ENCODE measurements at regions not wholly inside any gene's neighbourhood (a gene's known extent, or its start where the extent isn't known, plus 50 kb on each side); places are given as distances from the start of the nearest gene placed in this dataset.

DNA sequence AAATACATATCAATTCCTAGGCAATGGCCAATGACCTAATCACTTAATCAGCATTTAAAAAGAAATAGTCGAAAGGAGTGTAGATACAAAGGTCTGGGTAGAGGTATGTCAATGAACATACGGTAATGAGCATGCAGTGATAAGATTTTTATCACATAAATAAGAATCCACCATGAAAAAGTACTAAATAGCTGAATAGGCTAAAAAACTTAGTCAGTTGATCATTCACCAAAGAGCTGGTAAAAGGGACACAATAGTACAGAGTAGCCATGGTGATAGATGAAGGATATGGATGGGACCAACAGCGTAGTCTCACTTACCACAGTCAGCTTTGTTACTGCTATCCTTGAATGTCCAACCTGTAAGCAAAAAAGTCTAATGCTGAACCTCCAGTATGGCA is 1018.6 kb upstream of the EYS start:
- no peak for DNase-seq (ENCODE audit: extremely low read depth in 1 of 4, low spot score in 3 of 4)
- Histone ChIP-seq H2AFZ (ENCODE audit: low read depth, low read length) (no peak overlapping the region), H3K4me2 (ENCODE audit: insufficient read depth, low read length) (no peak overlapping the region), H3K79me2 (ENCODE audit: control insufficient read depth, insufficient read depth, low read length) (no peaks in the 10 kb centered on the region), H3K4me3 (no peak overlapping the region), H4K20me1 (replicated peaks; ENCODE audit: control insufficient read depth, insufficient read depth, low read length) (no peaks in the 10 kb centered on the region), H3K9ac (ENCODE audit: insufficient read depth in 1 of 2, low read depth in 2 of 2, low read length in 2 of 2) (no peak overlapping the region), H3K9me3 (replicated peaks; ENCODE audit: control insufficient read depth, insufficient read depth, low read depth, low read length) (no peaks in the 10 kb centered on the region), H3K9me1 (ENCODE audit: control insufficient read depth, insufficient read depth, low read length) (no peaks in the 10 kb centered on the region), H3K4me1 (replicated peaks in 1 of 2; ENCODE audit: control insufficient read depth in 2 of 2, insufficient read depth in 2 of 2, low read length in 2 of 2) (no peaks in the 10 kb centered on the region), H3K27ac (ENCODE audit: extremely low read depth, low read depth, low read length) (no peak overlapping the region), H3K36me3 (ENCODE audit: control insufficient read depth, insufficient read depth, low read length) (no peaks in the 10 kb centered on the region), H3K27me3 (ENCODE audit: control insufficient read depth in 2 of 2, insufficient read depth in 2 of 2, low read length in 2 of 2) (no peaks in the 10 kb centered on the region)
- FAIRE-seq: no peak
- 4% methylated on average over 3 of the region's 3 CpGs for WGBS (ENCODE audit: insufficient coverage, low coverage, missing lambda C conversion rate)
- POLR2A ChIA-PET: no interaction called here
- TF ChIP-seq HNRNPL (IDR thresholded peaks at IDR 0.05; ENCODE audit: low read depth, low read length): no peak
- 0 out of 2 replicates have a peak, but pooled peaks have one; percentile 7 for TF ChIP-seq ZNF316 (IDR thresholded peaks at IDR 0.05)
- TF ChIP-seq PHF21A (IDR thresholded peaks at IDR 0.05; ENCODE audit: borderline replicate concordance, low read depth): no peak
- in situ Hi-C loops (cut with MboI): no loop called here
- BruUV-seq (replicated peaks): no TSS peak
- intact Hi-C loops (cut with micrococcal nuclease): no loop called here
- CTCF ChIA-PET (ENCODE audit: low intra/inter-chr PET ratio): no interaction called here
- no peak for ATAC-seq

DNA sequence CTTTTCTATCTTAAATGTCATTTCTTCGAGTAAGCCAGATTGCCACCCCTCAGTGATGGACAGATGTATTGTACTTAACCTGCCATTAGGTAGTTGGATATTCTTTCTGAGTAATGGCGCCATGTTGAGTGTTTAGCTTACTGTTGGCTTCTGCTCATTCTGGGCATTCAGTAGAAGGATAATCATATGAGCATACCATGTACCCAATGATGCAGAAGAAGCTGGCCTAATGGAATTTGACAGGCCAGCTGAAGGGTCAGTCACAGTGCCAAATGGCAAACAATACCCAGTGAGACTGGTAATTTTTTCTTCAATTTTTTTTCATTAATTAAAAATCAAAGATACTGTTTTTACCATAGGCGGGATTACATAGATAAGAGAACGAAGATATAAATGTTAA is 1010.8 kb upstream of the EYS start:
- Histone ChIP-seq H3K27ac (ENCODE audit: extremely low read depth, low read depth, low read length) (no peak overlapping the region), H3K79me2 (ENCODE audit: control insufficient read depth, insufficient read depth, low read length) (no peaks in the 10 kb centered on the region), H3K9me1 (ENCODE audit: control insufficient read depth, insufficient read depth, low read length) (no peaks in the 10 kb centered on the region), H4K20me1 (replicated peaks; ENCODE audit: control insufficient read depth, insufficient read depth, low read length) (no peaks in the 10 kb centered on the region), H3K4me2 (ENCODE audit: insufficient read depth, low read length) (no peak overlapping the region), H3K4me3 (no peak overlapping the region), H3K9me3 (replicated peaks; ENCODE audit: control insufficient read depth, insufficient read depth, low read depth, low read length) (no peaks in the 10 kb centered on the region), H3K4me1 (replicated peaks in 1 of 2; ENCODE audit: control insufficient read depth in 2 of 2, insufficient read depth in 2 of 2, low read length in 2 of 2) (no peaks in the 10 kb centered on the region), H3K9ac (ENCODE audit: insufficient read depth in 1 of 2, low read depth in 2 of 2, low read length in 2 of 2) (no peak overlapping the region), H3K36me3 (ENCODE audit: control insufficient read depth, insufficient read depth, low read length) (no peaks in the 10 kb centered on the region), H2AFZ (ENCODE audit: low read depth, low read length) (no peak overlapping the region), H3K27me3 (ENCODE audit: control insufficient read depth in 2 of 2, insufficient read depth in 2 of 2, low read length in 2 of 2) (no peaks in the 10 kb centered on the region)
- POLR2A ChIA-PET: no interaction called here
- in situ Hi-C loops (cut with MboI) (no loop called here), intact Hi-C loops (cut with micrococcal nuclease) (no loop called here)
- 0% methylated on average over 4 of the region's 4 CpGs for WGBS (ENCODE audit: insufficient coverage, low coverage, missing lambda C conversion rate)
- ATAC-seq (no peak), DNase-seq (ENCODE audit: extremely low read depth in 1 of 4, low spot score in 3 of 4) (no peak), FAIRE-seq (no peak)
- CTCF ChIA-PET (ENCODE audit: low intra/inter-chr PET ratio): no interaction called here
- no TSS peak for BruUV-seq (replicated peaks)
- TF ChIP-seq NFRKB (IDR thresholded peaks at IDR 0.05; ENCODE audit: low read depth) (no peak), RBM34 (IDR thresholded peaks at IDR 0.05; ENCODE audit: borderline replicate concordance, insufficient read depth, low read length) (no peak), XRCC5 (IDR thresholded peaks at IDR 0.05; ENCODE audit: low read depth, low read length) (no peak), HOXB6 (CRISPR knock-in tag; IDR thresholded peaks at IDR 0.05; ENCODE audit: borderline replicate concordance) (no peak), ILK (tag; IDR thresholded peaks at IDR 0.05; ENCODE audit: borderline replicate concordance, low read depth) (no peak), SLC30A9 (CRISPR knock-in tag; IDR thresholded peaks at IDR 0.05) (no peak)
- TF ChIP-seq, protein P1, sequence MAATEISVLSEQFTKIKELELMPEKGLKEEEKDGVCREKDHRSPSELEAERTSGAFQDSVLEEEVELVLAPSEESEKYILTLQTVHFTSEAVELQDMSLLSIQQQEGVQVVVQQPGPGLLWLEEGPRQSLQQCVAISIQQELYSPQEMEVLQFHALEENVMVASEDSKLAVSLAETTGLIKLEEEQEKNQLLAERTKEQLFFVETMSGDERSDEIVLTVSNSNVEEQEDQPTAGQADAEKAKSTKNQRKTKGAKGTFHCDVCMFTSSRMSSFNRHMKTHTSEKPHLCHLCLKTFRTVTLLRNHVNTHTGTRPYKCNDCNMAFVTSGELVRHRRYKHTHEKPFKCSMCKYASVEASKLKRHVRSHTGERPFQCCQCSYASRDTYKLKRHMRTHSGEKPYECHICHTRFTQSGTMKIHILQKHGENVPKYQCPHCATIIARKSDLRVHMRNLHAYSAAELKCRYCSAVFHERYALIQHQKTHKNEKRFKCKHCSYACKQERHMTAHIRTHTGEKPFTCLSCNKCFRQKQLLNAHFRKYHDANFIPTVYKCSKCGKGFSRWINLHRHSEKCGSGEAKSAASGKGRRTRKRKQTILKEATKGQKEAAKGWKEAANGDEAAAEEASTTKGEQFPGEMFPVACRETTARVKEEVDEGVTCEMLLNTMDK (IDR thresholded peaks at IDR 0.05; ENCODE audit: borderline replicate concordance, insufficient read depth, low read depth, low read length, poor library complexity, severe bottlenecking): no peak
- TF ChIP-seq, protein P2, sequence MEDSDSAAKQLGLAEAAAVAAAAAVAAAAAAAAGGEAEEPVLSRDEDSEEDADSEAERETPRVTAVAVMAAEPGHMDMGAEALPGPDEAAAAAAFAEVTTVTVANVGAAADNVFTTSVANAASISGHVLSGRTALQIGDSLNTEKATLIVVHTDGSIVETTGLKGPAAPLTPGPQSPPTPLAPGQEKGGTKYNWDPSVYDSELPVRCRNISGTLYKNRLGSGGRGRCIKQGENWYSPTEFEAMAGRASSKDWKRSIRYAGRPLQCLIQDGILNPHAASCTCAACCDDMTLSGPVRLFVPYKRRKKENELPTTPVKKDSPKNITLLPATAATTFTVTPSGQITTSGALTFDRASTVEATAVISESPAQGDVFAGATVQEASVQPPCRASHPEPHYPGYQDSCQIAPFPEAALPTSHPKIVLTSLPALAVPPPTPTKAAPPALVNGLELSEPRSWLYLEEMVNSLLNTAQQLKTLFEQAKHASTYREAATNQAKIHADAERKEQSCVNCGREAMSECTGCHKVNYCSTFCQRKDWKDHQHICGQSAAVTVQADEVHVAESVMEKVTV (CRISPR knock-in tag; IDR thresholded peaks at IDR 0.05): no peak
- TF ChIP-seq, protein P3, sequence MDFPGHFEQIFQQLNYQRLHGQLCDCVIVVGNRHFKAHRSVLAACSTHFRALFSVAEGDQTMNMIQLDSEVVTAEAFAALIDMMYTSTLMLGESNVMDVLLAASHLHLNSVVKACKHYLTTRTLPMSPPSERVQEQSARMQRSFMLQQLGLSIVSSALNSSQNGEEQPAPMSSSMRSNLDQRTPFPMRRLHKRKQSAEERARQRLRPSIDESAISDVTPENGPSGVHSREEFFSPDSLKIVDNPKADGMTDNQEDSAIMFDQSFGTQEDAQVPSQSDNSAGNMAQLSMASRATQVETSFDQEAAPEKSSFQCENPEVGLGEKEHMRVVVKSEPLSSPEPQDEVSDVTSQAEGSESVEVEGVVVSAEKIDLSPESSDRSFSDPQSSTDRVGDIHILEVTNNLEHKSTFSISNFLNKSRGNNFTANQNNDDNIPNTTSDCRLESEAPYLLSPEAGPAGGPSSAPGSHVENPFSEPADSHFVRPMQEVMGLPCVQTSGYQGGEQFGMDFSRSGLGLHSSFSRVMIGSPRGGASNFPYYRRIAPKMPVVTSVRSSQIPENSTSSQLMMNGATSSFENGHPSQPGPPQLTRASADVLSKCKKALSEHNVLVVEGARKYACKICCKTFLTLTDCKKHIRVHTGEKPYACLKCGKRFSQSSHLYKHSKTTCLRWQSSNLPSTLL (IDR thresholded peaks at IDR 0.05): no peak

Measured in K562 (cell line).